Progenitor cell of endocrine pancreas (in vitro differentiated cells): ENCODE measurements at regions not wholly inside any gene's neighbourhood (a gene's known extent, or its start where the extent isn't known, plus 50 kb on each side); places are given as distances from the start of the nearest gene placed in this dataset.

Experiments
- DNase-seq: peaks from one replicate; pipeline ENCODE4 v3.0.0; 2021; ENCODE audit warnings: low spot score; ENCODE audit not compliant: unreplicated experiment
- H3K27ac Mint-ChIP-seq: 2 replicates; pipeline ENCODE4 v1.8.0; 2021; ENCODE audit warnings: mild to moderate bottlenecking, moderate library complexity, mixed read lengths
- H3K27me3 Mint-ChIP-seq: 2 replicates; pipeline ENCODE4 v1.8.0; 2021; ENCODE audit warnings: mixed read lengths
- H3K36me3 Mint-ChIP-seq: 2 replicates; pipeline ENCODE4 v1.8.0; 2022; ENCODE audit warnings: mixed read lengths; ENCODE audit not compliant: insufficient read depth
- H3K4me1 Mint-ChIP-seq: 2 replicates; pipeline ENCODE4 v1.8.0; 2021; ENCODE audit warnings: low read depth, mixed read lengths
- H3K4me3 Mint-ChIP-seq: 2 replicates; pipeline ENCODE4 v1.8.0; 2021; ENCODE audit warnings: low read depth, mild to moderate bottlenecking, moderate library complexity, mixed read lengths
- H3K9me3 Mint-ChIP-seq: 2 replicates; pipeline ENCODE4 v1.8.0; 2021; ENCODE audit warnings: low read depth, mixed read lengths
- TF ChIP-seq, protein P1 (sequence below): fragments of 200-600 bp; sonication (generic); IDR thresholded peaks from one replicate; pipeline ENCODE4 v1.5.0; 2021; ENCODE audit warnings: antibody characterized with exemption, mild to moderate bottlenecking; ENCODE audit not compliant: unreplicated experiment

DNA sequence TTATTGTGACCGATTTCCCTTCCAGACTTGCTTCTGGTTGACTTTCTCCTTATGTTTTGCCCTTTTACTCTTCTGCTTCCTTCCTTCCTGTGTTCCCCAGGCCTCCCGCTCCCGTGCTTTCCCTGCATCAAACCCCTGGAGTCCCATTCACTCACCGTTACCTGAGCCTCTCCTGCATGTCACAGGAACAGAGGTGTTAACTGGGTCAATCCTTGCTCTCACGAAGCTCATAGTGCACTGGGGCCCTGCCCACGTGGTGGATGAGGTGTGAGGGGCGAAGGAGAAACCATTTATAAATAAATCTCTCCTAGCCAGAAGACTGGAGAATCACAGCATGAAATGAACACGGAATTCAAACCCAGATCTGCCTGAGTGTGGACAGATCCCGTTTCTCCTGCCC lies 83.1 kb upstream of the MSX1 start:
- Mint-ChIP-seq H3K9me3 (no peaks in the 10 kb centered on the region), H3K27me3 (peaks cover 12% of the 10 kb centered on the region), H3K4me3 (no peak overlapping the region), H3K36me3 (no peaks in the 10 kb centered on the region), H3K27ac (no peak overlapping the region), H3K4me1 (no peaks in the 10 kb centered on the region)
- no peak for DNase-seq
- TF ChIP-seq, protein P1, sequence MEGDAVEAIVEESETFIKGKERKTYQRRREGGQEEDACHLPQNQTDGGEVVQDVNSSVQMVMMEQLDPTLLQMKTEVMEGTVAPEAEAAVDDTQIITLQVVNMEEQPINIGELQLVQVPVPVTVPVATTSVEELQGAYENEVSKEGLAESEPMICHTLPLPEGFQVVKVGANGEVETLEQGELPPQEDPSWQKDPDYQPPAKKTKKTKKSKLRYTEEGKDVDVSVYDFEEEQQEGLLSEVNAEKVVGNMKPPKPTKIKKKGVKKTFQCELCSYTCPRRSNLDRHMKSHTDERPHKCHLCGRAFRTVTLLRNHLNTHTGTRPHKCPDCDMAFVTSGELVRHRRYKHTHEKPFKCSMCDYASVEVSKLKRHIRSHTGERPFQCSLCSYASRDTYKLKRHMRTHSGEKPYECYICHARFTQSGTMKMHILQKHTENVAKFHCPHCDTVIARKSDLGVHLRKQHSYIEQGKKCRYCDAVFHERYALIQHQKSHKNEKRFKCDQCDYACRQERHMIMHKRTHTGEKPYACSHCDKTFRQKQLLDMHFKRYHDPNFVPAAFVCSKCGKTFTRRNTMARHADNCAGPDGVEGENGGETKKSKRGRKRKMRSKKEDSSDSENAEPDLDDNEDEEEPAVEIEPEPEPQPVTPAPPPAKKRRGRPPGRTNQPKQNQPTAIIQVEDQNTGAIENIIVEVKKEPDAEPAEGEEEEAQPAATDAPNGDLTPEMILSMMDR: no peak

DNA sequence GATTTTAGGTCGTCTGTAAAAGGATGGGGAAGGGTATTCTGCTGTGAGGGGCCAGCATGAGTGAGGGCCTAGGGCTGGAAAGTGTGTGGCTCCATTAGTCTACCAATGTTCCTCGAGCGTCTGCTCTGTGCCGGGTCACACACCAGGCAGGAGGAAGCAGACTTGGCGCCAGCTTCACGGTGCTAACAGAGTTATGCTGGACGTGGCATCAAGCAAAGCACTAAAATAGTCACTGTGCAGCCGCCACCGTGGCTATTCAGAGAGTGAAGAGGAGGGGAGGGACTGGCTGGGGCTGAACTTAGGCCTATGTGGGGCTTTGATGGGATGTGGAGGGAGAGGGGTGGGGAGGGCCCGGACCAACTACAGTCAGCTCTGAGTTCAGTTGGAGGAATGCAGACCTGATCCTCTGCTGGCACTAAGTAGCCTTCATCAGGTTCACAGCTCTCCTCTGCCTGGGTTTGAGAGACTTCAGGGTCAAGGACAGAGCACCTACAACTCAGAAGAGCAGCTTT lies 83.9 kb upstream of the MSX1 start:
- no peak for DNase-seq
- H3K27me3 Mint-ChIP-seq: peaks cover 12% of the 10 kb centered on the region
- no peak overlapping the region for H3K4me3 Mint-ChIP-seq
- no peaks in the 10 kb centered on the region for H3K9me3 Mint-ChIP-seq
- H3K27ac Mint-ChIP-seq: no peak overlapping the region
- no peaks in the 10 kb centered on the region for H3K4me1 Mint-ChIP-seq
- TF ChIP-seq, protein P1: no peak
- no peaks in the 10 kb centered on the region for H3K36me3 Mint-ChIP-seq

DNA sequence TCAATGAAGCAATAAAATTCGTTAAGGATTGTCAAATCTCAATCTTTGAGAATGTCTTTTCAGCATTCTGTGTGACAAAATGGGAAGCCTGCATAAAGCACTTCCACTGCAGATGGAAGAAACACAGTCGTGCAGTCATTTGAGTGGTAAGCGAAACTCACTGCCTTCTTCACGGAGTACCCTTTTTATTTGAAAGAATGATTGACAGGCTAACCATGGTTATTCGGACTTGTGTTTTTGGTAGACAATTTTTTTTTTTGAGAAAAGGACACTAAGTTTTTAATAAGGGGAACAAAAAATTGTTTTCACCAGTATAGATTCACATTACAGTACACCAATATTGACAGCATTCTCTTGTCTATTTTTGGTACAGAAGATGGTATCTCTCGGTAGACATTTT lies 86.9 kb upstream of the MSX1 start:
- Mint-ChIP-seq H3K27me3 (peaks cover 3% of the 10 kb centered on the region), H3K4me1 (no peaks in the 10 kb centered on the region), H3K9me3 (no peaks in the 10 kb centered on the region), H3K27ac (no peak overlapping the region), H3K36me3 (no peaks in the 10 kb centered on the region), H3K4me3 (no peak overlapping the region)
- no peak for DNase-seq
- TF ChIP-seq, protein P1: no peak

DNA sequence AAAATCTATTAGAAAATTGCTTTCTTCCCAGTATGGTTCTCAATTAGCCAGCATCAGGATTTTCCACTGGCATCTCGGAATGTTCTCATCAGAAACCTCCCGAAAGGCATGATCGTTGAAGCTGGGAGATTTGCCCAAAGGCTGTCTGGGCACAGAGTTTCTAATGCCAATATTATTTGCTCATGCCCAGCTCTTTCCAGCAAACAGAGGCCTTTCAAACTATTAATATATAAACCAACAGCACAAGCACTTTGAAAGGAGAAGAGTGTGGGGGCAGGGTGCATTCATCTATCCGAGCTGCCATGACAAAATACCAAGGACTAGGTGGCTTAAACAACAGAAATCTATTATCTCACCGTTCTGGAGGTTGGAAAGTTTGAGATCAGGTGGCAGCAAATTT lies 88.3 kb upstream of the MSX1 start:
- no peak overlapping the region for H3K27ac Mint-ChIP-seq
- H3K9me3 Mint-ChIP-seq: peaks cover 3% of the 10 kb centered on the region
- H3K4me3 Mint-ChIP-seq: no peak overlapping the region
- TF ChIP-seq, protein P1: no peak
- H3K4me1 Mint-ChIP-seq: no peaks in the 10 kb centered on the region
- H3K36me3 Mint-ChIP-seq: peaks cover 3% of the 10 kb centered on the region
- no peaks in the 10 kb centered on the region for H3K27me3 Mint-ChIP-seq
- DNase-seq: no peak

DNA sequence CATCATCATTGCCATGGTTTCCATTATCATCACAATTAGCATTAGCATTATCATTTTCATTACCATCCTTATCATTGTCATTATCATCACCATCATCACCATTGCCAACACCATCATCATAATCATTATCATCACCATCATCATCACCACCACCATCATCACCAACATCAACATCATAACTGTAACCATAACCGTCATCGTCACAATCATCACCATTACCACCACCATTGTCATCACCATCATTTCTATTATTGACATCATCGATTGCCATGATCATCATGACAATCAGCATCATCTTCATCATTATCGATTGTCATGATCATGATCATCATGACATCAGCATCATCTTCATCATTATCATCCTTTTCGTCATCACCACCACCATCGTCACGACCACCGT lies 88.9 kb upstream of the MSX1 start:
- DNase-seq: no peak

More for the DNA sequence above, 88.9 kb upstream of the MSX1 start:
- peaks cover 1% of the 10 kb centered on the region for H3K27me3 Mint-ChIP-seq
- TF ChIP-seq, protein P1: no peak
- no peak overlapping the region for H3K4me3 Mint-ChIP-seq
- H3K9me3 Mint-ChIP-seq: peaks cover 3% of the 10 kb centered on the region
- H3K4me1 Mint-ChIP-seq: no peaks in the 10 kb centered on the region
- no peak overlapping the region for H3K27ac Mint-ChIP-seq
- H3K36me3 Mint-ChIP-seq: peaks cover 3% of the 10 kb centered on the region
